Left lobe of liver (tissue), 2 donors: ENCODE measurements at regions not wholly inside any gene's neighbourhood (a gene's known extent, or its start where the extent isn't known, plus 50 kb on each side); places are given as distances from the start of the nearest gene placed in this dataset.
A peak's percentile ranks its signal among the peaks of the same experiment; 100 is the strongest.
"Not testable (repeated sequence)": the region's sequence is repeated elsewhere in the genome, so short reads cannot be mapped to it uniquely, and the experiment has no call there.

Source experiments
- ATAC-seq: fragments of 200-7000 bp; cut with Tn5 transposase; one replicate; pipeline ENCODE4 v1.9.1; 2020; ENCODE audit warnings: mild to moderate bottlenecking, moderate library complexity
- DNase-seq: peaks from one replicate; pipeline ENCODE4 v3.0.0-alpha.2; 2020; ENCODE audit warnings: low spot score
- donor health status: DM: no; HTN: no; CAD: no; lungs with moderate emphysema.
- donor health status: DM: no; HTN: yes; CAD: no.

- DNase-seq = no peak
- ATAC-seq = no peak
Measured at GRCh38 chr1:208344202-208344857, 100.1 kb upstream of the PLXNA2 start.

DNA sequence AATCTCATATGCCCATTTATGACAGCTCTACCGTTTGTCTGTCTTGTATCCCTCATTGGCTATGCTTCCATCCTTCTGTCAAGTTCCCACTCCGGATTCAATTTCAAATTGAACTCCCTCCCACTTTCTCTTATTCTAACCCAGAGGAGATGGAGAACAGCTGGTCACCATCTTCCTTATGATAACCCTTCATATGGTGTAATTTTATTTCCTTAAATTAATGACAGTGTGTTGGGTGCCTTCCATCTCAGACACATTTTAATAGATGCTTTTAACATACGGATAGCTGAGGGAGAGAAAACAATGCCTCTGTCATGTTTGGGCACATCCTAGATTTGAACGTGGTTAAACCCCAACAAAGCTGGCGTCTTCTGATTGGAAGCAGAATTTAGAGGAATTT lies 103.0 kb upstream of the PLXNA2 start:
- DNase-seq (no peak), ATAC-seq (no peak)

- ATAC-seq (no peak), DNase-seq (no peak)
Measured at GRCh38 chr1:208349694-208350330, 105.6 kb upstream of the PLXNA2 start.

DNA sequence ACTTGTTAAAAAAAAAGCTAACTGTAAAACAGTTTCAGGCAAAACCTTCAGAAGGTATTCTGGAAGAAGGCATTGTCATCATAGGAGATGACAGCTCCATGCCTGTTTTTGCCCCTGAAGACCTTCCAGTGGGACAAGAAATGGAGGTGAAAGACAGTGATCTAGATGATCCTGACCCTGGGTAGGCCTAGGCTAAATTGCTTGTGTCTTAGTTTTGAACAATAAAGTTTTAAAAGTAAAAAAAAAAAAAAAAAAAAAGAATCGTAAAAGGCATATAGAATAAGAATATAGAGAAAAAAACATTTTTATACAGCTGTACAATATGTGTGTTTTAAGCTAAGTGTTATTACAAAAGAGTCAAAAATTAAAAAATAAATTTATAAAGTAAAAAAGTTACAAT lies 106.6 kb upstream of the PLXNA2 start:
- no peak for DNase-seq
- ATAC-seq = no peak

GRCh38 chr1:208351838-208352237 lies 107.7 kb upstream of the PLXNA2 start:
- ATAC-seq = no peak
- no peak for DNase-seq

- not testable (repeated sequence) for DNase-seq, ATAC-seq
Measured at GRCh38 chr1:208353797-208354196, 109.6 kb upstream of the PLXNA2 start.

DNA sequence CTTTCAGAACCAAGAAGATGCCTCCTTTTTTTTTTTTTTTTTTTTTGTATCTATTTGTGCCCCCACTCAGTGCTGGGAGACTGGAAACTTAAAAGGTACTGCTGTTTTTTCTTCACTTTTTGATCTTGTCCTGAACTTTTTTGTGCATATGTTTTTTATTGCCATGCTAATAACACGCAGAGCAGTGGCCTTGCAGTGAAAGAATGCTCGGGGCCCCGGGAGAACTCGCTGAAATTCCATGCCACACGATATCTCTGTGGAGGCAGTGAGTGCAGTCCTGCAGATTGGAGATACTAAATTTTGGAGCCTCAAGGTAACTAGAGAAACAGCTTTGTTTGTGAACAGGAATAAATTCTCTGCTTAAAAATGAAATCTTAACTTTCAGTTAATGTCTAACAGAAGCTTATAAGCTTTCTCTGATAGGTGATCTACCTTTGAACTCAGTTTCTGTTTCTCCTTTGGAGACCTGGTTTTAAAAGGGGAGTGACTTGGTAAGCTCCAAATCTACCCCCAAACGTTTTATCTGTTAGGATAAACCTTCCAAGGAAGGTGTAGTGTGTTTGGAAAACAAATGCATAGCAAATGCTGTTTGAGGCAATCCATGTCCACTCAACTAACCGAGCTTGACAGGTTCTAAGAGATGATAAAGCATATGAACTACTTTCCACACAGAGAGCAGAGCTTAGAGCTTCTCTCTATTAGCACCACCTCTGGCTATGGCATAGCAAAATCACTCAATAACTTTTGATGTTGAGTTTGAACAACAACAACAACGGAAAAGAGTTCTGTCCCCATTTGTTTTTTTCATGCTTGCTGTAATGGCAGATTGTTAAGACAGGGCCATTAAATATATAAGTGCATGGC lies 113.7 kb upstream of the PLXNA2 start:
- ATAC-seq = peak; percentile 84
- DNase-seq = no peak

DNA sequence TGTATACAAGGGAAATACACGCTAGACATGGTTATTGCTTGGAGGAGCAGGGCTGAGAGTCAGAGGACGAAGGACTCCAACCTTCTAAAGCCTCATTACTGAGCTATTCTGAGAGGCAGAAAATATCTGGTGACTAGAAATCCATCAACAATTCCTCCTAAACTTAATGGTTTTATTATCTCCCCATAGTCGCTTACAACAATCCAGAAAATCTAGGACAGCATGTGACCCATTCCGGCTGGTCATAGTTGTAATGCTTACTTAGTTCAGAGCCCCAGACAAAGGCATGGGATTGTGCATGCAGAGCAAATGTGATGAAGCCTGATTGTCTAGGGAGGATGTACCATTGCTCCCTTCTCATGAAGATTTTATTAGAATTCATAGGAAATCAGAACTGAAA lies 114.5 kb upstream of the PLXNA2 start:
- ATAC-seq (no peak), DNase-seq (no peak)

- ATAC-seq (no peak), DNase-seq (no peak)
Measured at GRCh38 chr1:208362011-208362410, 117.8 kb upstream of the PLXNA2 start.

GRCh38 chr1:208366559-208366958 lies 122.4 kb upstream of the PLXNA2 start:
- no peak for ATAC-seq
- no peak for DNase-seq

DNA sequence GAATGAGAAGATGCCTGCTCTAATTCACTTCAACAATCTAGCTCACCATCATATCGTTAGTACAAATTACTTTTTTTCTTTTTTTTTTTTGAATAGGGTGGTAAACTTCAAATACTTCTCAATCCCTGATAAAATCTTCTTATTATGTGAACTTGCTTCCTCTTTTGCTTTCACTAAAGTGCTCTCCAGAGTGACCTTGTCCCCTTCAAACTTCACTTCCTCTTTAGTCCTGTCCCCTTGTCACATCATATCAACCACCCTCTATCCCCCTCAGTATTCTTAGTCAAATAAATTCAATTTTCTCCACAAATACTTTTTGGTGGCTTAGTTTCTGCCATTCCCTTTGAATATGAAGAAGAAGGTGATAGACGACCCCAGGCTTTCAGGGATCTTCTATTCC lies 124.9 kb upstream of the PLXNA2 start:
- ATAC-seq (no peak), DNase-seq (no peak)

DNA sequence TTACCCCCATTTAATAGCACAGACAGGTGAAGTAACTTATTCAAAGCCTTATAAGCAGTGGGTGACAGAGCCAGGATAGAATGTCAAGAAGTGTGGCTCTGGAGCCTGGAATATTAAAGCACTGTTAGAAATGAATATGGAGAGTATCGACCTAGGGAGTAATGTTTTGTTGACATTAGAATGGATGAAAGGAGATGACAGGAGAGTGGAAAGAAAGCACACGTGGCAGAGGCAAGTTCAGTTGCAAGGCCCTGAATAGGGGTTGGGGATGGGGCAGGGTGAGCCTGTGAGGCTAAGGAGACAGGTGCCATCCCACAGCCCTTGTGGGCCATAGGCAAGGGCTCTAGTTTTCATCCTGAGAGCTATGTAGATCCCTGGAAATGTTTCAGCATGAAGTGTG lies 125.5 kb upstream of the PLXNA2 start:
- ATAC-seq = no peak

DNA sequence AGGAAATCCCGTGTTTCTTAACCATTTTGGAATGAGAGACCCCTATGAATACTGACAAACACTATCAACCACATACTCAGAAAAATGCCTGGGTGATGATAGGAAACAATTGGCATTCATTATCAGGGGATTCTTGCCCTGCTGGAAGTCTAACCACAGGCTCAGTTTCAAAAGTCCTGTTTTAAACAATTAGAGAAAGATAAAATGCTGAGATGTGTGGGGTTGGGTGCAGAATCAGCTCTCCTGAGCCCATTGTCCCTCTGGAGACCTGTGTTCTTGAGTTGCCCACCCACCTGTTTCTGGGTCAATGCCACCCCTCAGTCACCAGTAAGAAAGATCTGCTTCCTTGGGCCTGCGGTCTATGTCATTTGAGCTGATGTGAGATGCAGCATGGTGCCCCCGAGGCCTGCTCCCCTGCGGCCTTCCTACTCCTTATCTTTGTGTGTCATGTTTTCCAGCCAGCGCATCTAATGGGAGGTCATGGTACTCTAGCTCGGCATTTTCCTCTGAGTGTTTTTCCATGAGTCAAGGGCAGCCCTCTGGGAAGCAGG lies 130.3 kb upstream of the PLXNA2 start:
- no peak for ATAC-seq
- DNase-seq = no peak

More for the DNA sequence above, 125.5 kb upstream of the PLXNA2 start:
- no peak for DNase-seq

- ATAC-seq = no peak
Measured at GRCh38 chr1:208381481-208381880, 137.3 kb upstream of the PLXNA2 start.

DNA sequence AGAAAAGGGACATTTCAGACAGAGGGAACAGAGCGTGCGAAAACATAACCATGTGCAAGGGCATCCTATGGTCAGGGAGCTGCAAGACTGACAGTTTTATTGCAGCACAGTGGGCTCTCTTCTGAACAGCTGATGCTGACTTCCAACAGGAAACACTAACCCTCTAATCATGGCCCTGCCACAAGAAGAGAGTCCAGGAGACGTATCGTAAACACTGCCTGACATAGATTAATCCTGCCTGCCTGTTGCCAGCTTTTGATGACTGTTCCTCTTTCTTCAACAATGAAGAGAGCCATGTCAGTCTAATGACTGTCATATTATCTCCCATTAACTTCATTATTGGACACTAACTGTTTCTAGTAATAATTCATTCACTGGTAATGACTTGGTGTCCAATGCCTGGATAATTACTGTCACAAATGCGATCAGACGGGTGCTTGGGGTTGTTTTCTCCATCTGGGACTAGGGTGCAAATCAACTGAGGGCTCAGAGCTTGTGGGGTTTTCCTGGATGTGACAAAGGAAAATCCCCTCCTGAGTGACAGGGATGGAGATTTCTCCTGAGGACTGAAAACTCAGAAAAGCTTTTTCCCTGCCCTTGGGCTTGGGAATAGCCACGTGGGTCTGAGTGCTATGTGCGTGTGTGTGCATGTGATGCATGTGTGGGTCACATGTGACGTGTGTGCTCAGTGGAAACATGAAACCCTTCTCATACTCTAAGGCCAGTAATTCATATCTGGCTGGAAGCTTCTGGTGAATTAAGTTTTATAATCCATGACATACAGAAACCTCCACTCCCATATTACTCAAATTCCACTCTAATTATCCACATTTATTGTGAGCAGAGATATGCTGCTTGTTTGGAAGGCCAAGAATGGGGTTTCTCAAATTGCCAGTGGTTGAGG lies 144.0 kb upstream of the PLXNA2 start:
- DNase-seq (no peak), ATAC-seq (no peak)

More at GRCh38 chr1:208381481-208381880, 137.3 kb upstream of the PLXNA2 start:
- DNase-seq = no peak

DNA sequence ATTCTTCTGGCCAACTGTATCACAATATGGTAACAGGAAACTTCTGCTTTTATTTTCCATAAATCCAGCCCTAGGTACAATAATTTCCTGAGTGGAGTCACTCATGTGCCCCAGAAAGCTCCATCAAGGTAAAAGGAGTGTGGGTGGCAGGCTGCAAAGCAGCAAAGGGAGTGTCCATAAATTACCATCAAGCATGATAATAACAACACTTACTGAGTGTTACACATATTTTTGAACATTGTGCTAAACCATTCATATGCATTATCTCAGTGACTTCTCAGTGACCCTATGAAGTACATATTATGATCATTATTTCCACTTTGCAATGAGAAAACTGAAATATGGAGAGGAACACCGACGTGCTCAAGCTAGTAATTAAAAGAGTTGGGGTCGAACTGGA lies 149.2 kb upstream of the PLXNA2 start:
- no peak for DNase-seq
- ATAC-seq = no peak

GRCh38 chr1:208393826-208394225 lies 149.6 kb upstream of the PLXNA2 start:
- ATAC-seq (no peak), DNase-seq (no peak)

DNA sequence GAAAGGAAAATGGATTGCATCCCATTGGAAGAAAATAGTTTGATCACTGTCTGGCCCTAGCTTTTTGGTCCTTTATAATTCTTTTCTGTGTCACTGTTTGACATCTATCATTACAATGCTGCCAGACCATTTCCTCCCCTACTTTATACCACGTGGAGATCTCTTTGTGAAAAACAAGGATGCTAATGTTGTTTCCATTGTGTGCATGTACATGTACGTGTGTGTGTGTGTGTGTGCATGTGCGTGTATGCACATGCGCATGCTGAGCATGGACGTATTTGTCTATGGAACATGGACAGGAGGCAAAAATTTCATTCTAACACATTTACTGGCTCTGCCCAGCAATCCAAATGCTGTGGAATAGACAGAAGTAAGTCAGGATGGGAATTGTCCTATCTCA lies 153.1 kb upstream of the PLXNA2 start:
- DNase-seq (no peak), ATAC-seq (no peak)

GRCh38 chr1:208405014-208405413 lies 160.8 kb upstream of the PLXNA2 start:
- DNase-seq = no peak
- ATAC-seq = no peak

GRCh38 chr1:208409176-208409575 lies 165.0 kb upstream of the PLXNA2 start:
- ATAC-seq = no peak
- DNase-seq = no peak

GRCh38 chr1:208410409-208410808 lies 166.2 kb upstream of the PLXNA2 start:
- DNase-seq (no peak), ATAC-seq (no peak)
